ENCODE measurements at regions not wholly inside any gene's neighbourhood (a gene's known extent, or its start where the extent isn't known, plus 50 kb on each side); places are given as distances from the start of the nearest gene placed in this dataset.

- Histone ChIP-seq H3K27ac (no peak overlapping the region), H3K4me3 (no peak overlapping the region), H3K4me1 (no peaks in the 10 kb centered on the region), H3K27me3 (no peaks in the 10 kb centered on the region), H3K36me3 (no peaks in the 10 kb centered on the region), H3K9me3 (no peaks in the 10 kb centered on the region)
- ATAC-seq (no peak), DNase-seq (no peak)
- TF ChIP-seq CTCF (IDR thresholded peaks at IDR 0.05): no peak
- intact Hi-C loops (cut with DNase I): no loop called here
These were observed 144.0 kb upstream of the SUCLG2 start for GRCh38 chr3:67798412-67798811.

- no peaks in the 10 kb centered on the region for H3K4me1 ChIP-seq
- TF ChIP-seq CTCF (IDR thresholded peaks at IDR 0.05): no peak
- intact Hi-C loops (cut with DNase I): no loop called here
- ATAC-seq (no peak), DNase-seq (no peak)
- no peaks in the 10 kb centered on the region for H3K36me3 ChIP-seq
- H3K9me3 ChIP-seq: no peaks in the 10 kb centered on the region
- no peaks in the 10 kb centered on the region for H3K27me3 ChIP-seq
- no peak overlapping the region for H3K4me3 ChIP-seq
- H3K27ac ChIP-seq: no peak overlapping the region
These were observed 137.2 kb upstream of the SUCLG2 start for GRCh38 chr3:67791620-67792019.

DNA sequence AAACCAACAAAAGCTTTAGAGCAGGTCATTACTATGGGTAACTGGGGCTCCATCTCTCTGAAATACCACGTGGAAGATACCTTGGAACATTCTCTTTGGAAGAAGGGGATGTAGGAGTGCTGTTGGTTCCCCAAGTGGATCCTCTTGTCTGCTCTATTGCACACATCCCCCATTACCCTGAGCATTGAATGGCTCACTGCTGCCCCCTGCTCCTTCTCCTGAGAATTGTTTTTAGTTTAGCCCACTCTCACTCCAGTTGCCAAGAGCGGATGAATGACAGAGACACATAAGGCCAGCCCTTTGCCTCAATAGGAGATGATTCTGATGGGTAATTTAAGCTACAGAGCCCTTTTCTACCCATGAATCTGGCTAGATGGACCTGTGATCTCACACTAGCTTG is 135.6 kb upstream of the SUCLG2 start:
- ATAC-seq: peak; percentile 91
- no peak overlapping the region for H3K27ac ChIP-seq
- intact Hi-C loops (cut with DNase I): no loop called here

GRCh38 chr3:67788396-67788795 is 134.0 kb upstream of the SUCLG2 start:
- H3K27ac ChIP-seq: no peak overlapping the region
- TF ChIP-seq CTCF (IDR thresholded peaks at IDR 0.05): no peak
- intact Hi-C loops (cut with DNase I): no loop called here
- H3K9me3 ChIP-seq: no peaks in the 10 kb centered on the region
- no peaks in the 10 kb centered on the region for H3K27me3 ChIP-seq
- DNase-seq (no peak), ATAC-seq (no peak)
- no peak overlapping the region for H3K4me3 ChIP-seq
- no peaks in the 10 kb centered on the region for H3K36me3 ChIP-seq
- no peaks in the 10 kb centered on the region for H3K4me1 ChIP-seq

More for the DNA sequence above, 135.6 kb upstream of the SUCLG2 start:
- peak; percentile 65 for TF ChIP-seq CTCF (IDR thresholded peaks at IDR 0.05)
- Histone ChIP-seq H3K4me1 (no peaks in the 10 kb centered on the region), H3K9me3 (no peaks in the 10 kb centered on the region), H3K36me3 (no peaks in the 10 kb centered on the region), H3K27me3 (no peaks in the 10 kb centered on the region), H3K4me3 (no peak overlapping the region)
- DNase-seq: no peak

- Histone ChIP-seq H3K36me3 (no peaks in the 10 kb centered on the region), H3K27ac (no peak overlapping the region), H3K4me1 (no peaks in the 10 kb centered on the region), H3K9me3 (no peaks in the 10 kb centered on the region), H3K4me3 (no peak overlapping the region), H3K27me3 (no peaks in the 10 kb centered on the region)
- intact Hi-C loops (cut with DNase I): no loop called here
- TF ChIP-seq CTCF (IDR thresholded peaks at IDR 0.05): no peak
- ATAC-seq (no peak), DNase-seq (no peak)
These were observed 129.2 kb upstream of the SUCLG2 start for GRCh38 chr3:67783281-67784250.
